T-helper 17 cell (primary cell): ENCODE measurements at regions not wholly inside any gene's neighbourhood (a gene's known extent, or its start where the extent isn't known, plus 50 kb on each side); places are given as distances from the start of the nearest gene placed in this dataset.
"Not testable (repeated sequence)": the region's sequence is repeated elsewhere in the genome, so short reads cannot be mapped to it uniquely, and the experiment has no call there.

Source experiments
- ATAC-seq: fragments of 150-1000 bp; cut with Tn5 transposase; 2 replicates; pipeline ENCODE4 v1.10.0; 2021; ENCODE audit warnings: mild to moderate bottlenecking, moderate library complexity
- DNase-seq, 3 donors: peaks; one replicate each; pipeline versions ENCODE4 v3.0.0 to v3.0.0-alpha.2; 2020 to 2021
- H3K9me3 ChIP-seq: one replicate; pipeline ENCODE4 v1.7.0; 2013; ENCODE audit warnings: low read length, mild to moderate bottlenecking; ENCODE audit not compliant: control insufficient read depth, poor library complexity, severe bottlenecking
- H3K27ac Mint-ChIP-seq: one replicate; pipeline ENCODE4 v1.8.0; 2022; ENCODE audit warnings: mild to moderate bottlenecking, moderate library complexity, mixed read lengths
- H3K27me3 Mint-ChIP-seq: one replicate; pipeline ENCODE4 v1.8.0; 2022; ENCODE audit warnings: mixed read lengths
- H3K36me3 Mint-ChIP-seq: one replicate; pipeline ENCODE4 v1.8.0; 2022; ENCODE audit warnings: low read depth, mixed read lengths
- H3K4me1 Mint-ChIP-seq: one replicate; pipeline ENCODE4 v1.8.0; 2022; ENCODE audit warnings: mild to moderate bottlenecking, mixed read lengths
- H3K4me3 Mint-ChIP-seq: one replicate; pipeline ENCODE4 v1.8.0; 2022; ENCODE audit warnings: mild to moderate bottlenecking, moderate library complexity, mixed read lengths

DNA sequence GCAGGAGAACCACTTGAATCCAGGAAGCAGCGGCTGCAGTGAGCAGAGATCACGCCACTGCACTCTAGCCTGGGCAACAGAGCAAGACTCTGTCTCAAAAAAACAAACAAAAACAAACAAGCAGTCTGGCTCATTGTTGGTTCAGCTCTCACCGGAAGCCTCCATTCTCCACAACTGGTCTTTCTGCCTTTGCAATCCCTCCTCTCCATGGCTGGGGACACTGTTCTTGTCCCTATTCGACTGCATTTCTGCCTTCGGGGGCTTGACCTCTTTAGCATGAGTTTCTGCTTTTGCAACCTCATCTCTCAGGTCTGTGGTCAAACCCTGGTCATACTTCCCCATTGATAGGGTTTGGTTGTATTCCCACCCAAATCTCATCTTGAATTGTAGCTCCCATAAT lies 216.3 kb upstream of the NR5A2 start:
- no peak for ATAC-seq
- Mint-ChIP-seq H3K27me3 (peaks cover 2% of the 10 kb centered on the region), H3K4me3 (no peak overlapping the region), H3K27ac (no peak overlapping the region), H3K4me1 (no peaks in the 10 kb centered on the region), H3K36me3 (no peaks in the 10 kb centered on the region)
- no peaks in the 10 kb centered on the region for H3K9me3 ChIP-seq
- DNase-seq: no peak

GRCh38 chr1:199813198-199813597 lies 214.3 kb upstream of the NR5A2 start:
- H3K4me1 Mint-ChIP-seq: no peaks in the 10 kb centered on the region
- H3K27ac Mint-ChIP-seq: no peak overlapping the region
- no peak overlapping the region for H3K4me3 Mint-ChIP-seq
- no peaks in the 10 kb centered on the region for H3K36me3 Mint-ChIP-seq
- no peaks in the 10 kb centered on the region for H3K9me3 ChIP-seq
- DNase-seq: no peak
- no peak for ATAC-seq
- no peaks in the 10 kb centered on the region for H3K27me3 Mint-ChIP-seq

GRCh38 chr1:199815947-199816346 lies 211.6 kb upstream of the NR5A2 start:
- H3K27ac Mint-ChIP-seq: no peak overlapping the region
- DNase-seq: no peak
- H3K4me1 Mint-ChIP-seq: no peaks in the 10 kb centered on the region
- no peak for ATAC-seq
- H3K4me3 Mint-ChIP-seq: no peak overlapping the region
- no peaks in the 10 kb centered on the region for H3K36me3 Mint-ChIP-seq
- no peaks in the 10 kb centered on the region for H3K27me3 Mint-ChIP-seq
- H3K9me3 ChIP-seq: no peaks in the 10 kb centered on the region

DNA sequence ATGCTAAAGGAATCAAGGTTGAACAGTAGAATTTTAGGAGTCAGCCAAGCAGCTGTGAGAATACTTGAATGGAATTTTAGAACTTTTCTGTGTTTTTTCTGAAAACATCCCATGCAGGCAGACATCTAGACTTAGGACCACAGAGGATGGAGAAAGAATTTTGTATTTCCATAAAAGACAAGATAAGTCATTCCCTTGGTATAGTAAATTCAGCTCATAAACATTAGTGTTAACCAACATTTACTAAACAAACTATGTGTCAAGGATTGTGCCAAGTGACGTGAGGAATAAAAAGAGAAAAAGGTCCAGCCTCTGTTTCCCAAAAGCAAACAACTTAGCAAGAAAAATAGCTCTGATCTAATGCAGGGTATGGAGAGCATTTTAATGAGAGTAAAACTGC lies 210.2 kb upstream of the NR5A2 start:
- no peak for ATAC-seq
- Mint-ChIP-seq H3K4me1 (no peaks in the 10 kb centered on the region), H3K36me3 (no peaks in the 10 kb centered on the region), H3K27ac (no peak overlapping the region), H3K4me3 (no peak overlapping the region), H3K27me3 (no peaks in the 10 kb centered on the region)
- H3K9me3 ChIP-seq: no peaks in the 10 kb centered on the region
- DNase-seq: no peak

DNA sequence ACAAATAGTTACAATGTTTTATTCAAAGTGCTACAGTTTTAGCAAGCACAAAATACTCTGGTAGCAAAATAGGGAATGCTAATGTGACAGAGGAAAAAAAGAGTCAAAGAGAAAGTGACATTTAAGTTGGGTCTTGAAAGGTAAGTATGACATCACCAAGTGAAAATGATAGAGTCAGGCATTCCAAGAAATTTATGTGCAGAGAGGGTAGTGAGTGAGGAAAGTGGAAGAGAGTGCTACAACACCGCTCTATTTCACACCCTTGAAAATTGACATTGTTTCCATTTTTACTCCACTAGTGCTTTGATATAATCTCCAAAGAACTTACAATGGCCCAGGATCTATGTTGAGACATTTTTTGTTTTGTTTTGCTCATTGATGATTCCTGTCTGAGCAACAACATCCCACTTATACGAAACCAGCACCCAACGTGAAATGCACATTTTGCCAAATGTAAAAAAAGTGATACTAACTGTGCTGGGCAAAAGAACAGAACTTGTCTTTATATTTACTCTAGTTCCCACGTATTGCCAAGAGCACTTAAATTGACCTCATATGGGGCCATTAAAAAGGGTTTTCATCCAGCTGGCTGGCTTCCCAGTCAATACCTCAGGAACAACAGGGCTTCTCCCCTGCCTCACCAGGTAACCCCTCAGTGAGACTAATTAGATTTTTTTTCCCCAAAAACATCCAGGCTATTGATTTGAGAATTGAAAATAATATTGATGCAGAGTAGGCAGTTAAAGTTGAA lies 206.3 kb upstream of the NR5A2 start:
- H3K9me3 ChIP-seq: no peaks in the 10 kb centered on the region
- Mint-ChIP-seq H3K36me3 (no peaks in the 10 kb centered on the region), H3K27me3 (peaks cover 11% of the 10 kb centered on the region), H3K27ac (no peak overlapping the region), H3K4me3 (no peak overlapping the region), H3K4me1 (no peaks in the 10 kb centered on the region)
- no peak for ATAC-seq
- no peak for DNase-seq

GRCh38 chr1:199832451-199832850 lies 195.1 kb upstream of the NR5A2 start:
- DNase-seq (no peak), ATAC-seq (no peak)
- Mint-ChIP-seq H3K4me3 (no peak overlapping the region), H3K36me3 (peaks cover 2% of the 10 kb centered on the region), H3K27ac (no peak overlapping the region), H3K4me1 (peaks cover 3% of the 10 kb centered on the region), H3K27me3 (peaks cover 13% of the 10 kb centered on the region)
- no peaks in the 10 kb centered on the region for H3K9me3 ChIP-seq

GRCh38 chr1:199834711-199835110 lies 192.8 kb upstream of the NR5A2 start:
- no peak overlapping the region for H3K4me3 Mint-ChIP-seq
- H3K9me3 ChIP-seq: no peaks in the 10 kb centered on the region
- H3K36me3 Mint-ChIP-seq: peaks cover 2% of the 10 kb centered on the region
- DNase-seq (no peak), ATAC-seq (no peak)
- H3K27ac Mint-ChIP-seq: no peak overlapping the region
- peaks cover 3% of the 10 kb centered on the region for H3K4me1 Mint-ChIP-seq
- H3K27me3 Mint-ChIP-seq: peaks cover 13% of the 10 kb centered on the region

GRCh38 chr1:199836430-199836829 lies 191.1 kb upstream of the NR5A2 start:
- peaks cover 13% of the 10 kb centered on the region for H3K27me3 Mint-ChIP-seq
- H3K4me1 Mint-ChIP-seq: peaks cover 3% of the 10 kb centered on the region
- DNase-seq (no peak), ATAC-seq (no peak)
- H3K27ac Mint-ChIP-seq: no peak overlapping the region
- H3K9me3 ChIP-seq: no peaks in the 10 kb centered on the region
- H3K4me3 Mint-ChIP-seq: no peak overlapping the region
- peaks cover 2% of the 10 kb centered on the region for H3K36me3 Mint-ChIP-seq

DNA sequence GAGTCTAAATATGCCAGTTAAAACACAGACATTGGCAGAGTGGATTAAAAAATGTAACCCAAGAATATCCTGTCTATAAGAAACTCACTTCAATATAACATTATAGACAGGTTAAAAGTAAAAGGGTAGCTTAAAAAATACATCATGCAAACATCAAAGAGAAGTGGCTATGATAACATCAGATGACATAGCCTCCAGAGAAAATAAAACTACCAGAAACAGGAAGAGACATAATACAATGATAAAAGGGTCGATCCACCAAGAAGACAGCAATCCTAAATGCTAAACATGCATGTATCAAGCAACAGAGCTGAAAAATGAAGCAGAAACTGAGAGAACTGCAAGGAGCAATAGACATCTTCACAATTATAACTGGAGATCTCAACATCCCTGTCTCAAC lies 190.2 kb upstream of the NR5A2 start:
- Mint-ChIP-seq H3K27ac (no peak overlapping the region), H3K27me3 (peaks cover 13% of the 10 kb centered on the region), H3K4me3 (no peak overlapping the region), H3K36me3 (peaks cover 2% of the 10 kb centered on the region), H3K4me1 (peaks cover 3% of the 10 kb centered on the region)
- ATAC-seq (no peak), DNase-seq (no peak)
- H3K9me3 ChIP-seq: no peaks in the 10 kb centered on the region

DNA sequence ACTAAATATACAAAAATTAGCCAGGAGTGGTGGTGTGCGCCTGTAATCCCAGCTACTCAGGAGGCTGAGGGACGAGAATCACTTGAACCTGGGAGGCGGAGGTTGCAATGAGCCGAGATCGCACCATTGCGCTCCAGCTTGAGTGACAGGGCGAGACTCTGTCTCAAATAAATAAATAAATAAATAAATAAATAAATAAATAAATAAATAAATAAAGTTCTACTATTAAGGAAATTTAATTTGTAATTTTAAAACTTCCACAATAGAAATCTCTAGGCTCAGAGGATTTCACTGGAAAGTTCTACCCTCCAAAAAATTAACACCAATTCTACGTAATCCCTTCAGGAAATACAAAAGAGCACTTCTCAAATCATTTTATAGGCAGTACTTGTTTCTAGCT lies 187.9 kb upstream of the NR5A2 start:
- H3K4me3 Mint-ChIP-seq, H3K4me1 Mint-ChIP-seq, ATAC-seq, H3K36me3 Mint-ChIP-seq, H3K9me3 ChIP-seq, H3K27me3 Mint-ChIP-seq, H3K27ac Mint-ChIP-seq, DNase-seq: not testable (repeated sequence)

DNA sequence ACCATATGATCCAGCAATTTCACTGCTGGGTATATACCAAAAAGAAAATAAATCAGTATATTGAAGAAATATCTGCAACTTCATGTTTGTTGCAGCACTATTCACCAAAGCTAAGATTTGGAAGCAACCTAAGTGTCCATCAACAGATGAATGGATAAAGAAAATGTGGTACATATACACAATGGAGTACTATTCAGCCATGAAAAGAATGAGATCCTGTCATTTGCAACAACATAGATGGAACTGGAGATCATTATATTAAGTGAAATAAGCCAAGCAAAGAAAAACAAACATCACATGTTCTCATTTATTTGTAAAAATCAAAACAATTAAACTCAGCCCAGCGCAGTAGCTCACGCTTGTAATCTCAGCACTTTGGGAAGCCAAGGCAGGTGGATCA lies 184.4 kb upstream of the NR5A2 start:
- ATAC-seq, H3K4me3 Mint-ChIP-seq, H3K4me1 Mint-ChIP-seq, H3K36me3 Mint-ChIP-seq, H3K9me3 ChIP-seq, H3K27ac Mint-ChIP-seq, DNase-seq, H3K27me3 Mint-ChIP-seq: not testable (repeated sequence)

GRCh38 chr1:199843861-199844260 lies 183.6 kb upstream of the NR5A2 start:
- no peak for ATAC-seq
- Mint-ChIP-seq H3K27me3 (no peaks in the 10 kb centered on the region), H3K36me3 (no peaks in the 10 kb centered on the region), H3K4me3 (no peak overlapping the region), H3K4me1 (no peaks in the 10 kb centered on the region), H3K27ac (no peak overlapping the region)
- H3K9me3 ChIP-seq: no peaks in the 10 kb centered on the region
- no peak for DNase-seq

DNA sequence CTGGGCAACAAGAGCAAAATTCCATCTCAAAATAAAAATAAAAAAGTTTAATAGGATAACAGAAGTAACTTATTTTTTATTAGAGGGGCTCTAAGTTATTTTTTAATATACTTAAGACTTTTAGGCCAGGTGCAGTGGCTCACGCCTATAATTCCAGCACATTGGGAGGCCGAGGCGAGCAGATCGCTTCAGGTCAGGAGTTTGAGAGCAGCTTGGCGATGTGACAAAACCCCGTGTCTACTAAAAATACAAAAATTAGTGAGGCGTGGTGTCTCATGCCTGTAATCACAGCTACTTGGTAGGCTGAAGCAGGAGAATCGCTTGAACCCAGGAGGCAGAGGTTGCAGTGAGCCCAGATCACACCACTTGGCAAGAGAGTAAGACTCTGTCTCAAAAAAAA lies 180.5 kb upstream of the NR5A2 start:
- no peaks in the 10 kb centered on the region for H3K9me3 ChIP-seq
- Mint-ChIP-seq H3K27me3 (peaks cover 8% of the 10 kb centered on the region), H3K4me1 (no peaks in the 10 kb centered on the region), H3K4me3 (no peak overlapping the region), H3K36me3 (no peaks in the 10 kb centered on the region), H3K27ac (no peak overlapping the region)
- ATAC-seq (no peak), DNase-seq (no peak)

DNA sequence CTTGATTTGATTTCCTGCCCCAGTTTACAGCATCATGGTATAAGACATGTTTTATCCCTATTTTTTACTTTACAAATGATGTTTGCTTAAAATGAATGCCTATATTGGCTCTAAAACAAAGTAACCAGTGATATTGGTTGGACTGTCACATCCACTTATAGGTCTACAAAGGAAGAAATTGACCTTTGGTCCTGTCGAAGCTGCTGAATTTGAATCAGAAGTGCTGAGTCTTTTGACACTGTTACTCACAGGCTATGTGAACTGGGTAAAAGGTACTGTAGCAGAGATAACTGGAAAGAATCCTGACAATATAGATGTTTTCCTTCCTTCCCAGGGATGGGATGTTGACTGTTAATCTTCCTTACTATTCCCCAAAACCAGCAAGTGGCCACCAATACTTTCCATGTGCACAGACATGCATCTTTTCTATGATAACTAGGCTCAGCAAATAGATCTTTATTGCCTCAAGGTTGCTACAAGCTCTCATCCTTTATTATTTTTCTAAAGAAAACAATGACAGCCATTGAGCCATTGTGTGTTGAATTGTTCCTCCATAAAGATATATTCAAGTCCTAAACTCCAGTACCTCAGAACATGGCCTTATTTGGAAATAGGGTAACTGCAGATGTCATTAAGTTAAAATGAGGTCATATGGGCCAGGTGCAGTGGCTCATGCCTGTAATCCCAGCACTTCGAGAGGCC lies 175.9 kb upstream of the NR5A2 start:
- H3K36me3 Mint-ChIP-seq: no peaks in the 10 kb centered on the region
- H3K27ac Mint-ChIP-seq: no peak overlapping the region
- H3K4me3 Mint-ChIP-seq: no peak overlapping the region
- no peaks in the 10 kb centered on the region for H3K9me3 ChIP-seq
- no peaks in the 10 kb centered on the region for H3K4me1 Mint-ChIP-seq
- DNase-seq (no peak), ATAC-seq (no peak)
- H3K27me3 Mint-ChIP-seq: peaks cover 23% of the 10 kb centered on the region
